HG03196 (cell line): ENCODE measurements at regions not wholly inside any gene's neighbourhood (a gene's known extent, or its start where the extent isn't known, plus 50 kb on each side); places are given as distances from the start of the nearest gene placed in this dataset.

Experiments used
- ATAC-seq: cut with Tn5 transposase; IDR thresholded peaks from one replicate; pipeline ENCODE4 v1.9.1; 2021; ENCODE audit not compliant: unreplicated experiment

GRCh38 chr13:81488021-81488420 is 1147.1 kb upstream of the SPRY2 start:
- ATAC-seq = no peak

- no peak for ATAC-seq
Measured at GRCh38 chr13:81487151-81487550, 1146.2 kb upstream of the SPRY2 start.

- no peak for ATAC-seq
Measured at GRCh38 chr13:81480634-81481033, 1139.7 kb upstream of the SPRY2 start.

- no peak for ATAC-seq
Measured at GRCh38 chr13:81473366-81473899, 1132.5 kb upstream of the SPRY2 start.

- ATAC-seq = no peak
Measured at GRCh38 chr13:81458170-81458569, 1117.2 kb upstream of the SPRY2 start.

- ATAC-seq = no peak
Measured at GRCh38 chr13:81446441-81446840, 1105.5 kb upstream of the SPRY2 start.

GRCh38 chr13:81442904-81443303 is 1102.0 kb upstream of the SPRY2 start:
- no peak for ATAC-seq

GRCh38 chr13:81425286-81425685 is 1084.4 kb upstream of the SPRY2 start:
- no peak for ATAC-seq

- ATAC-seq = no peak
Measured at GRCh38 chr13:81409284-81409683, 1068.4 kb upstream of the SPRY2 start.

GRCh38 chr13:81408647-81409046 is 1067.7 kb upstream of the SPRY2 start:
- ATAC-seq = no peak

- peak; percentile 94 for ATAC-seq
Measured at GRCh38 chr13:81406639-81407292, 1065.8 kb upstream of the SPRY2 start.

- no peak for ATAC-seq
Measured at GRCh38 chr13:81406022-81406421, 1065.1 kb upstream of the SPRY2 start.

- ATAC-seq = no peak
Measured at GRCh38 chr13:81396192-81396591, 1055.3 kb upstream of the SPRY2 start.

- ATAC-seq = no peak
Measured at GRCh38 chr13:81395368-81395767, 1054.4 kb upstream of the SPRY2 start.

- no peak for ATAC-seq
Measured at GRCh38 chr13:81394640-81395039, 1053.7 kb upstream of the SPRY2 start.

GRCh38 chr13:81393721-81394120 is 1052.8 kb upstream of the SPRY2 start:
- ATAC-seq = peak; percentile 49

GRCh38 chr13:81393110-81393509 is 1052.2 kb upstream of the SPRY2 start:
- no peak for ATAC-seq

- peak; percentile 77 for ATAC-seq
Measured at GRCh38 chr13:81388400-81388799, 1047.5 kb upstream of the SPRY2 start.

- no peak for ATAC-seq
Measured at GRCh38 chr13:81383444-81383843, 1042.5 kb upstream of the SPRY2 start.

GRCh38 chr13:81382246-81382645 is 1041.3 kb upstream of the SPRY2 start:
- no peak for ATAC-seq

GRCh38 chr13:81381560-81381959 is 1040.6 kb upstream of the SPRY2 start:
- no peak for ATAC-seq

GRCh38 chr13:81379183-81379582 is 1038.3 kb upstream of the SPRY2 start:
- no peak for ATAC-seq

- no peak for ATAC-seq
Measured at GRCh38 chr13:81377921-81378320, 1037.0 kb upstream of the SPRY2 start.
